ENCODE measurements at regions not wholly inside any gene's neighbourhood (a gene's known extent, or its start where the extent isn't known, plus 50 kb on each side); places are given as distances from the start of the nearest gene placed in this dataset.
"Not testable (repeated sequence)": the region's sequence is repeated elsewhere in the genome, so short reads cannot be mapped to it uniquely, and the experiment has no call there.

- in situ Hi-C loops (cut with MboI; ENCODE audit: low sequenced_read_pairs, unreplicated experiment), result no loop called here
- DNase-seq (ENCODE audit: low spot score), result no peak
- TF ChIP-seq, protein P1, sequence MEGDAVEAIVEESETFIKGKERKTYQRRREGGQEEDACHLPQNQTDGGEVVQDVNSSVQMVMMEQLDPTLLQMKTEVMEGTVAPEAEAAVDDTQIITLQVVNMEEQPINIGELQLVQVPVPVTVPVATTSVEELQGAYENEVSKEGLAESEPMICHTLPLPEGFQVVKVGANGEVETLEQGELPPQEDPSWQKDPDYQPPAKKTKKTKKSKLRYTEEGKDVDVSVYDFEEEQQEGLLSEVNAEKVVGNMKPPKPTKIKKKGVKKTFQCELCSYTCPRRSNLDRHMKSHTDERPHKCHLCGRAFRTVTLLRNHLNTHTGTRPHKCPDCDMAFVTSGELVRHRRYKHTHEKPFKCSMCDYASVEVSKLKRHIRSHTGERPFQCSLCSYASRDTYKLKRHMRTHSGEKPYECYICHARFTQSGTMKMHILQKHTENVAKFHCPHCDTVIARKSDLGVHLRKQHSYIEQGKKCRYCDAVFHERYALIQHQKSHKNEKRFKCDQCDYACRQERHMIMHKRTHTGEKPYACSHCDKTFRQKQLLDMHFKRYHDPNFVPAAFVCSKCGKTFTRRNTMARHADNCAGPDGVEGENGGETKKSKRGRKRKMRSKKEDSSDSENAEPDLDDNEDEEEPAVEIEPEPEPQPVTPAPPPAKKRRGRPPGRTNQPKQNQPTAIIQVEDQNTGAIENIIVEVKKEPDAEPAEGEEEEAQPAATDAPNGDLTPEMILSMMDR (IDR thresholded peaks at IDR 0.05; ENCODE audit: borderline replicate concordance, control extremely low read depth, extremely low read depth, insufficient read depth, missing control alignments), result no peak
Measured at GRCh38 chr18:34509879-34510586, 200.1 kb upstream of the DTNA start.

DNA sequence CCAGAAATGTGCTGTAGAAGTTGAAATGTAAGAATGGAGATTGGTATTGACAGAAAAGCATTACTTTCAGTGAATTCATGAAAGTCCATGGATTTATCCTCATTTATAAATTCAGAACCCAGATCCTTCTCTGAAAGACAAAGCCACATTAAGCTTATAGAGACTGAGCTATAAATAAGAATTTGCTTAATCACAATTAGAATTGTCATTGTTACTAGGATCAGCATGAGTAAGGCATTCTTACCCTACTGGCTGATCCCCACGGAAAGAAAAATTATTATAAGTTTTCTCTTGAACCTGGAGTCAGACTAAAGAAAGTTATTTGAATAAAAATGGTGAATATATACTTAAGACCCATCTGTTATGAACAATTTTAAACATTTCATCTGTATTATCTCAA is 199.2 kb upstream of the DTNA start:
- in situ Hi-C loops (cut with MboI; ENCODE audit: low sequenced_read_pairs, unreplicated experiment), result no loop called here
- TF ChIP-seq, protein P1 (IDR thresholded peaks at IDR 0.05; ENCODE audit: borderline replicate concordance, control extremely low read depth, extremely low read depth, insufficient read depth, missing control alignments), result no peak
- DNase-seq (ENCODE audit: low spot score), result no peak

GRCh38 chr18:34511435-34511834 is 198.7 kb upstream of the DTNA start:
- DNase-seq (ENCODE audit: low spot score), result no peak
- in situ Hi-C loops (cut with MboI; ENCODE audit: low sequenced_read_pairs, unreplicated experiment), result no loop called here
- TF ChIP-seq, protein P1 (IDR thresholded peaks at IDR 0.05; ENCODE audit: borderline replicate concordance, control extremely low read depth, extremely low read depth, insufficient read depth, missing control alignments), result no peak

- no peak for DNase-seq (ENCODE audit: low spot score)
- TF ChIP-seq, protein P1 (IDR thresholded peaks at IDR 0.05; ENCODE audit: borderline replicate concordance, control extremely low read depth, extremely low read depth, insufficient read depth, missing control alignments), result no peak
- in situ Hi-C loops (cut with MboI; ENCODE audit: low sequenced_read_pairs, unreplicated experiment), result no loop called here
Measured at GRCh38 chr18:34511879-34512278, 198.2 kb upstream of the DTNA start.

GRCh38 chr18:34514238-34514637 is 195.9 kb upstream of the DTNA start:
- DNase-seq (ENCODE audit: low spot score), result no peak
- in situ Hi-C loops (cut with MboI; ENCODE audit: low sequenced_read_pairs, unreplicated experiment), result no loop called here
- TF ChIP-seq, protein P1 (IDR thresholded peaks at IDR 0.05; ENCODE audit: borderline replicate concordance, control extremely low read depth, extremely low read depth, insufficient read depth, missing control alignments), result no peak

DNA sequence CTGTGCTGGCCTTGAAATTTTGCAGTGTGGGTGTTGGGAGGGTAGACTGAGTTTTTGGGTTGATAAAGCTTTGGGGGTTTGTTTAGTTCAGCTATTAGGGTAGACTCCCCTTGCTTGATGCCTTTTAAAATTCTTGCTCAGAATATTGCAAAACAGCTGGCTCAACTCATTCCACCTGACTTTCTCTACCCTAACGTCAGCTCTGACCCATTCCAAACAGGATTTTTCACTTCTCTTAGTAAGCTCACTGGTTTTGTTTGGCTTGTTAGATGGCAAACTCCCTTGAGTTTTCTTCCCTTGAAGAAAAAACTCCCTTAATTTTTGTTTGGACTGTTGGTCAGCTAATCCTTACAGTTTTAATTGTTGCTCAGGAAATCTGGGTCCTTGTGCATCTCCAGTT is 195.1 kb upstream of the DTNA start:
- no peak for DNase-seq (ENCODE audit: low spot score)

DNA sequence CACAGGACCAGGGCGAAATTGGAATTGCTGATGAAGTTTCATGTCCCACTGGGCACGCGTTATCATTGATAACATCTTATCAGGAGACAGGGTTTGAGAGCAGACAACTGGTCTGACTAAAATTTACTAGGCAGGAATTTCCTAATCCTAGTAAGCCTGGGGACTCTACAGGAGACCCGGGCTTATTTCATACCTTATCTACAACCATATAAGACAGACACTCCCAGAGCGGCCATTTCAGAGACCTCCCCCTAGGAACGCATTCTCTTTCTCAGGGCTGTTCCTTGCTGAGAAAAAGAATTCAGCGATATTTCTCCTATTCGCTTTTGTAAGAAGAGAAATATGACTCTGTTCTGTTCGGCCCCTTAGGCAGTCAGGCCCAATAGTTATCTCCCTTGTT is 193.7 kb upstream of the DTNA start:
- DNase-seq (ENCODE audit: low spot score); in situ Hi-C loops (cut with MboI; ENCODE audit: low sequenced_read_pairs, unreplicated experiment): not testable (repeated sequence)

More for the DNA sequence above, 195.1 kb upstream of the DTNA start:
- in situ Hi-C loops (cut with MboI; ENCODE audit: low sequenced_read_pairs, unreplicated experiment), result no loop called here
- TF ChIP-seq, protein P1 (IDR thresholded peaks at IDR 0.05; ENCODE audit: borderline replicate concordance, control extremely low read depth, extremely low read depth, insufficient read depth, missing control alignments), result no peak

GRCh38 chr18:34516996-34517395 is 193.1 kb upstream of the DTNA start:
- in situ Hi-C loops (cut with MboI; ENCODE audit: low sequenced_read_pairs, unreplicated experiment); DNase-seq (ENCODE audit: low spot score): not testable (repeated sequence)
